Neural cell (in vitro differentiated cells): ENCODE measurements at regions not wholly inside any gene's neighbourhood (a gene's known extent, or its start where the extent isn't known, plus 50 kb on each side); places are given as distances from the start of the nearest gene placed in this dataset.

Experiments
- H2AFZ ChIP-seq: fragments of 200-600, 300-800 bp; sonication (generic), shearing (Covaris generic); 2 replicates; pipeline ENCODE4 v1.6.0; 2014; ENCODE audit warnings: low read depth, mild to moderate bottlenecking, antibody characterized with exemption, low read length, moderate library complexity
- H3F3A ChIP-seq: fragments of 200-600 bp; shearing (Covaris generic); 2 replicates; pipeline ENCODE4 v1.6.1; 2016; ENCODE audit warnings: mild to moderate bottlenecking, moderate library complexity, mixed read lengths, antibody characterized with exemption, low read length; ENCODE audit not compliant: insufficient read depth, poor library complexity, severe bottlenecking
- H3K27ac ChIP-seq: fragments of 200-600, 300-800 bp; sonication (generic), shearing (Covaris generic); 2 replicates; pipeline ENCODE4 v1.5.1; 2014; ENCODE audit warnings: mild to moderate bottlenecking, low read length, moderate library complexity
- H3K27me3 ChIP-seq: fragments of 300-800, 200-600 bp; sonication (generic), shearing (Covaris generic); 2 replicates; pipeline ENCODE4 v1.6.0; 2014; ENCODE audit warnings: mild to moderate bottlenecking, low read depth, low read length, moderate library complexity; ENCODE audit not compliant: insufficient read depth
- H3K36me3 ChIP-seq: fragments of 300-800, 200-600 bp; sonication (generic), shearing (Covaris generic); 2 replicates; pipeline ENCODE4 v1.5.1; 2014; ENCODE audit warnings: mild to moderate bottlenecking, antibody characterized with exemption, low read length, moderate library complexity; ENCODE audit not compliant: insufficient read depth
- H3K4me2 ChIP-seq: fragments of 300-800, 200-600 bp; sonication (generic), shearing (Covaris generic); 2 replicates; pipeline ENCODE4 v1.6.0; 2014; ENCODE audit warnings: mild to moderate bottlenecking, low read length
- H3K4me3 ChIP-seq: fragments of 300-800, 200-600 bp; sonication (generic), shearing (Covaris generic); 2 replicates; pipeline ENCODE4 v1.5.1; 2014; ENCODE audit warnings: mild to moderate bottlenecking, low read length, moderate library complexity
- H3K79me2 ChIP-seq: fragments of 200-600 bp; shearing (Covaris generic); replicated peaks from 2 replicates; pipeline ENCODE4 v1.6.0; 2014; ENCODE audit warnings: mild to moderate bottlenecking, low read length, moderate library complexity; ENCODE audit not compliant: insufficient read depth
- H3K9ac ChIP-seq: fragments of 300-800, 200-600 bp; sonication (generic), shearing (Covaris generic); 2 replicates; pipeline ENCODE4 v1.6.1; 2016; ENCODE audit warnings: mild to moderate bottlenecking, low read length, mixed read lengths
- H3K9me2 ChIP-seq: fragments of 200-600 bp; shearing (Covaris generic); 2 replicates; pipeline ENCODE4 v1.6.1; 2016; ENCODE audit warnings: mild to moderate bottlenecking, low read length, mixed read lengths; ENCODE audit not compliant: insufficient read depth
- H3K9me3 ChIP-seq: fragments of 200-600, 300-800 bp; sonication (generic), shearing (Covaris generic); 2 replicates; pipeline ENCODE4 v1.6.1; 2016; ENCODE audit warnings: mild to moderate bottlenecking, mixed run types, low read length, moderate library complexity, mixed read lengths
- H4K20me1 ChIP-seq: fragments of 200-600 bp; shearing (Covaris generic); 2 replicates; pipeline ENCODE4 v1.6.1; 2016; ENCODE audit warnings: mild to moderate bottlenecking, mixed run types; ENCODE audit not compliant: insufficient read depth
- CTCF ChIP-seq: fragments of 450-650 bp; IDR thresholded peaks from 2 replicates; pipeline ENCODE4 v1.5.1; 2014; ENCODE audit warnings: antibody characterized with exemption, mild to moderate bottlenecking, moderate library complexity; ENCODE audit not compliant: poor library complexity, severe bottlenecking
- EP300 ChIP-seq: fragments of 450-650 bp; conservative IDR thresholded peaks from 2 replicates; pipeline ENCODE4 v1.6.1; 2014; ENCODE audit warnings: antibody characterized with exemption, mild to moderate bottlenecking, moderate library complexity; ENCODE audit not compliant: poor library complexity, severe bottlenecking
- EZH2 ChIP-seq: fragments of 200-600, 300-800 bp; shearing (Covaris generic), sonication (generic); IDR thresholded peaks from 2 replicates; pipeline ENCODE4 v1.6.1; 2014; ENCODE audit warnings: antibody characterized with exemption, low read length, borderline replicate concordance, mild to moderate bottlenecking; ENCODE audit not compliant: insufficient read depth, poor library complexity, severe bottlenecking
- MXI1 ChIP-seq: fragments of 450-650 bp; conservative IDR thresholded peaks from 2 replicates; pipeline ENCODE4 v1.6.1; 2014; ENCODE audit warnings: antibody characterized with exemption, mild to moderate bottlenecking; ENCODE audit not compliant: poor library complexity, severe bottlenecking
- POLR2AphosphoS5 ChIP-seq: IDR thresholded peaks from 2 replicates; pipeline ENCODE4 v1.6.1; 2012
- RAD21 ChIP-seq: fragments of 450-650 bp; conservative IDR thresholded peaks from 2 replicates; pipeline ENCODE4 v1.6.1; 2014; ENCODE audit warnings: antibody characterized with exemption, mild to moderate bottlenecking, moderate library complexity
- REST ChIP-seq: IDR thresholded peaks from 2 replicates; pipeline ENCODE4 v1.6.1; 2012; ENCODE audit warnings: borderline replicate concordance
- SMC3 ChIP-seq: fragments of 450-650 bp; conservative IDR thresholded peaks from 2 replicates; pipeline ENCODE4 v1.6.1; 2014; ENCODE audit warnings: antibody characterized with exemption, mild to moderate bottlenecking, moderate library complexity; ENCODE audit not compliant: poor library complexity
- TAF1 ChIP-seq: IDR thresholded peaks from 2 replicates; pipeline ENCODE4 v1.6.1; 2012; ENCODE audit warnings: low read depth

DNA sequence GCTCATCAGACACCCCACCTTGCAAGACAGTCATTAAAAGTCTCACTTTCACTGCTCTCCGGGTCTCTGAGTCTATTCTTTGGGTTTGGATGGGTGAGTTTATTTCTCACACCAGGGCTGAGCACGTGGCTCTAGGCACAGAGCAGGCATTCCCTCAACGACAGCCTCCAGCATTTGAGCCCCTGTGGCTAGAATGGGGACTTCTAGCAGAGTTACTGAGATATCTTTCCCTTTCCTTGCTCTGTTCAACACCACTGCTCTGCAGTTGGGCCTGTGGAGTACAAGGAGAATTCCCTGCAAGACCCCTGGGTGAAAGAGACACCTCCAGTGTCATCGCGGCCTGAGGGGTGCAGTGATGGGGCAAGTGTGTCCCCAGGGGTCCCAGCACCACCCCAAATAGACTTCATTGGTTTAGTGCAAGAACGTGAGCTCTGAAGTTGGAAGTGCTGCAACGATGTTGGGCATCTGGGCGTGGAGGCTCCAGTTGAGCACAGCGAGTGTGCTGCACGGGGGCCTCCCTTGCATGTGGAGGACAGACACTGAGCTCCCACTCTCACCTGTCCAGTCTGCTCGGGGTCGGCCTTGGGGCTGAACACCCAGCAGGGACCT, 184.1 kb upstream of the HS6ST1 start:
- H3K9me3 ChIP-seq = no peaks in the 10 kb centered on the region
- H3K79me2 ChIP-seq = no peaks in the 10 kb centered on the region
- H3K36me3 ChIP-seq = no peaks in the 10 kb centered on the region
- H4K20me1 ChIP-seq = no peaks in the 10 kb centered on the region
- TF ChIP-seq REST (no peak), MXI1 (no peak), EP300 (no peak), CTCF (no peak), SMC3 (no peak), TAF1 (no peak), RAD21 (no peak), POLR2AphosphoS5 (no peak), EZH2 (no peak)
- H3K4me3 ChIP-seq = no peak overlapping the region
- no peak overlapping the region for H3K27ac ChIP-seq
- no peak overlapping the region for H3K9ac ChIP-seq
- H2AFZ ChIP-seq = no peak overlapping the region
- H3F3A ChIP-seq = no peaks in the 10 kb centered on the region
- H3K4me2 ChIP-seq = no peak overlapping the region
- no peaks in the 10 kb centered on the region for H3K9me2 ChIP-seq
- no peaks in the 10 kb centered on the region for H3K27me3 ChIP-seq

DNA sequence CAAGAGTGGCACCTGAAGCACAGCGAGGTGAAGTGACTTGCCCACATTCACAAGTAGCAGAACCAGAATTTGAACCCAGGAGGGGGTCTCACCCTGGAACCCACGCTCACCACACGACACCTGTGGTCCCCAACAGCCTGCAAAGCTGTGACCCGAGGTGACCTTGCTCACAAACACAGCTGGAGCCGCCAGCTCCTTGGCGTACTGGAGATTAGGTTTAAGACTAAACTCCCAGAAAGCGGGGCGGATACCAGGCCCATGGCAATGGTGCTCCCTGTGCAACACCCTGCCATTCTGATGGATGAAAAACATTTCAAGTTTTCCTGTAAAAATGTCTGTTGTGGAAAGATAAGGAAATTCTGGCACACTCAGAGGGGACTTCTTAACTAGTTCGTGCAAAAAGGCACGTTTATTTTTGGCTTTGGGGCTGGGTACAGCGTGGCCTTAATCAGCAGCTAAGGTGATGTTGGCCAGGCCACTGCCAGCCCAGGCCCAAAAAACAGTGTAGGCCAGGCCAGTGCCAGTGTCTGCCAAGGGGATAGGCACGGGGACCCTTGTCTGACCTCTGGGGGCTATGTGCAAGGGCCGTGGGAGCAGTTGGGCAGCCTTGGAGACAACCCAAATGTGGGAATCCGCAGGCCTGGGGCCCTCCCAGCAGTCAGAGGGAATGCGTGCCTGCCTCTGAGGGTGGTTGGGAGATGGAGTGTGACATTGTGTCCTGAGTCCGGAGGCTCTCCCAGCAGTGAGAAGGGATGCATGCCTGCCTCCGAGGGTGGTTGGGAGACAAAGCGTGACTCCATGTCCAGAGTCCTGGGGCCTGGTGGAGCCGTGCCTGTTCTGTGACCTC, 185.0 kb upstream of the HS6ST1 start:
- no peak overlapping the region for H3K27ac ChIP-seq
- H4K20me1 ChIP-seq = no peaks in the 10 kb centered on the region
- no peaks in the 10 kb centered on the region for H3K27me3 ChIP-seq
- no peaks in the 10 kb centered on the region for H3F3A ChIP-seq
- no peak overlapping the region for H3K4me2 ChIP-seq
- H3K9me2 ChIP-seq = no peaks in the 10 kb centered on the region
- no peak overlapping the region for H3K9ac ChIP-seq
- no peak overlapping the region for H2AFZ ChIP-seq
- H3K79me2 ChIP-seq = no peaks in the 10 kb centered on the region
- TF ChIP-seq MXI1 (no peak), RAD21 (no peak), EP300 (no peak), POLR2AphosphoS5 (no peak), EZH2 (no peak), REST (no peak), CTCF (no peak), TAF1 (no peak)
- no peaks in the 10 kb centered on the region for H3K36me3 ChIP-seq
- H3K9me3 ChIP-seq = no peaks in the 10 kb centered on the region
- H3K4me3 ChIP-seq = no peak overlapping the region
